Endodermal cell (in vitro differentiated cells): ENCODE measurements at regions not wholly inside any gene's neighbourhood (a gene's known extent, or its start where the extent isn't known, plus 50 kb on each side); places are given as distances from the start of the nearest gene placed in this dataset.

Experiments
- DNase-seq: peaks from one replicate; pipeline ENCODE4 v3.0.0-alpha.2; 2017
- H3K27ac ChIP-seq: 2 replicates; pipeline ENCODE4 v1.5.1; 2013; ENCODE audit warnings: mild to moderate bottlenecking, low read depth, low read length, moderate library complexity
- H3K27me3 ChIP-seq: 2 replicates; pipeline ENCODE4 v1.6.1; 2013; ENCODE audit warnings: mild to moderate bottlenecking, low read length, moderate library complexity; ENCODE audit not compliant: insufficient read depth, control insufficient read depth, poor library complexity, severe bottlenecking
- H3K36me3 ChIP-seq: 2 replicates; pipeline ENCODE4 v1.7.0; 2013; ENCODE audit warnings: mild to moderate bottlenecking, low read length, moderate library complexity; ENCODE audit not compliant: control insufficient read depth, insufficient read depth
- H3K4me1 ChIP-seq: one replicate; pipeline ENCODE4 v1.7.0; 2013; ENCODE audit warnings: low read length; ENCODE audit not compliant: control insufficient read depth, insufficient read depth
- H3K4me3 ChIP-seq: 2 replicates; pipeline ENCODE4 v1.5.1; 2013; ENCODE audit warnings: mild to moderate bottlenecking, low read length, moderate library complexity
- H3K9ac ChIP-seq: 2 replicates; pipeline ENCODE4 v1.6.1; 2013; ENCODE audit warnings: mild to moderate bottlenecking, low read length, moderate library complexity; ENCODE audit not compliant: poor library complexity, severe bottlenecking; ENCODE audit errors: extremely low read depth
- H3K9me3 ChIP-seq: 2 replicates; pipeline ENCODE4 v1.6.1; 2013; ENCODE audit warnings: mild to moderate bottlenecking, low read length, moderate library complexity; ENCODE audit not compliant: control insufficient read depth
- H3K27ac Mint-ChIP-seq: 2 replicates; pipeline ENCODE4 v1.8.0; 2020; ENCODE audit warnings: mixed read lengths
- H3K27me3 Mint-ChIP-seq: 2 replicates; pipeline ENCODE4 v1.8.0; 2021; ENCODE audit warnings: mild to moderate bottlenecking, mixed read lengths; ENCODE audit not compliant: insufficient read depth
- H3K36me3 Mint-ChIP-seq: 2 replicates; pipeline ENCODE4 v1.8.0; 2020; ENCODE audit warnings: low read depth, mixed read lengths
- H3K4me1 Mint-ChIP-seq: 2 replicates; pipeline ENCODE4 v1.8.0; 2020; ENCODE audit warnings: mixed read lengths
- H3K4me3 Mint-ChIP-seq: 2 replicates; pipeline ENCODE4 v1.8.0; 2020; ENCODE audit warnings: mild to moderate bottlenecking, moderate library complexity, mixed read lengths
- H3K9me3 Mint-ChIP-seq: 2 replicates; pipeline ENCODE4 v1.8.0; 2020; ENCODE audit warnings: mild to moderate bottlenecking, mixed read lengths
- WGBS, 2 experiments: methylation state at CpG; one replicate each; pipeline versions ENCODE4 v1.1.5 to v1.1.7; 2013; ENCODE audit warnings: missing lambda C conversion rate in 2 of 2, mixed read lengths in 1 of 2; ENCODE audit not compliant: insufficient coverage in 1 of 2, insufficient read length in 1 of 2; 5-methylcytosine and 5-hydroxymethylcytosine counted together
- TF ChIP-seq, protein P1 (sequence below): fragments of 200-600 bp; sonication (generic); conservative IDR thresholded peaks from 2 replicates; pipeline ENCODE4 v1.5.0; 2021; ENCODE audit warnings: antibody characterized with exemption, mild to moderate bottlenecking

GRCh38 chr4:53671757-53672156 is 80.5 kb upstream of the LNX1 start:
- no peak for DNase-seq
- Histone ChIP-seq H3K27ac (no peak overlapping the region), H3K27me3 (no peaks in the 10 kb centered on the region), H3K9me3 (no peaks in the 10 kb centered on the region), H3K9ac (no peak overlapping the region), H3K36me3 (no peaks in the 10 kb centered on the region), H3K4me3 (no peak overlapping the region), H3K4me1 (no peaks in the 10 kb centered on the region)
- no peak overlapping the region for H3K27ac Mint-ChIP-seq
- H3K4me1 Mint-ChIP-seq, result no peaks in the 10 kb centered on the region
- H3K36me3 Mint-ChIP-seq, result no peaks in the 10 kb centered on the region
- 92% methylated on average over 2 of the region's 2 CpGs; no CpG with 5 or more reads in 1 of the 2 experiments for WGBS, 2 experiments
- H3K9me3 Mint-ChIP-seq, result no peaks in the 10 kb centered on the region
- TF ChIP-seq, protein P1, sequence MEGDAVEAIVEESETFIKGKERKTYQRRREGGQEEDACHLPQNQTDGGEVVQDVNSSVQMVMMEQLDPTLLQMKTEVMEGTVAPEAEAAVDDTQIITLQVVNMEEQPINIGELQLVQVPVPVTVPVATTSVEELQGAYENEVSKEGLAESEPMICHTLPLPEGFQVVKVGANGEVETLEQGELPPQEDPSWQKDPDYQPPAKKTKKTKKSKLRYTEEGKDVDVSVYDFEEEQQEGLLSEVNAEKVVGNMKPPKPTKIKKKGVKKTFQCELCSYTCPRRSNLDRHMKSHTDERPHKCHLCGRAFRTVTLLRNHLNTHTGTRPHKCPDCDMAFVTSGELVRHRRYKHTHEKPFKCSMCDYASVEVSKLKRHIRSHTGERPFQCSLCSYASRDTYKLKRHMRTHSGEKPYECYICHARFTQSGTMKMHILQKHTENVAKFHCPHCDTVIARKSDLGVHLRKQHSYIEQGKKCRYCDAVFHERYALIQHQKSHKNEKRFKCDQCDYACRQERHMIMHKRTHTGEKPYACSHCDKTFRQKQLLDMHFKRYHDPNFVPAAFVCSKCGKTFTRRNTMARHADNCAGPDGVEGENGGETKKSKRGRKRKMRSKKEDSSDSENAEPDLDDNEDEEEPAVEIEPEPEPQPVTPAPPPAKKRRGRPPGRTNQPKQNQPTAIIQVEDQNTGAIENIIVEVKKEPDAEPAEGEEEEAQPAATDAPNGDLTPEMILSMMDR, result no peak
- H3K27me3 Mint-ChIP-seq, result peaks cover 11% of the 10 kb centered on the region
- no peak overlapping the region for H3K4me3 Mint-ChIP-seq

DNA sequence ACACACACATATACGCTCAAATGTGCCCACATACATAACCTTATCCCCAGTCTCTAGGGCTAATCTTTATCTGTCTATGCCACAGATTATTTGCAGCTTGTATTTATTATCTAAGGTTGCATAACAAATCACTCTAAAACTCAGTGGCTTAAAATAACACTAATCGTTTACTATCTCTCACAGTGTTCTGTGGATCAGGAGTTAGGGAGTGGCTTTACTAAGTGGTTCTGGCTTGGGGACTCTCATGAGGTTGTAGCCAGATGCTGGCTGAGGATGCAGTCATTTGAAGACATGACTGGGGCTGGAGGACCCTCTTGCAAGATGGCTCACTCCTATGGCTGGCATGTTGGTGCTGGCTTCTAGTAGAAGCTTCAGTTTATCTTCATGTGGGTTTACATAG is 68.5 kb upstream of the LNX1 start:
- no peak for DNase-seq
- H3K4me3 ChIP-seq, result no peak overlapping the region
- H3K27me3 ChIP-seq, result peaks cover 9% of the 10 kb centered on the region
- Mint-ChIP-seq H3K27ac (no peak overlapping the region), H3K4me3 (no peak overlapping the region), H3K36me3 (no peaks in the 10 kb centered on the region), H3K4me1 (no peaks in the 10 kb centered on the region), H3K9me3 (peaks cover 3% of the 10 kb centered on the region), H3K27me3 (peaks cover 26% of the 10 kb centered on the region)
- H3K4me1 ChIP-seq, result no peaks in the 10 kb centered on the region
- H3K9ac ChIP-seq, result no peak overlapping the region
- no peaks in the 10 kb centered on the region for H3K9me3 ChIP-seq
- no peak overlapping the region for H3K27ac ChIP-seq
- no peaks in the 10 kb centered on the region for H3K36me3 ChIP-seq
- WGBS, 2 experiments, result 89% methylated on average over 2 of the region's 2 CpGs; no CpG with 5 or more reads in 1 of the 2 experiments
- TF ChIP-seq, protein P1, result no peak

- TF ChIP-seq, protein P1, result no peak
- Histone ChIP-seq H3K9me3 (no peaks in the 10 kb centered on the region), H3K36me3 (no peaks in the 10 kb centered on the region), H3K4me3 (no peak overlapping the region), H3K4me1 (no peaks in the 10 kb centered on the region), H3K27me3 (peaks cover 11% of the 10 kb centered on the region), H3K9ac (no peak overlapping the region), H3K27ac (no peak overlapping the region)
- no peak for DNase-seq
- Mint-ChIP-seq H3K4me1 (no peaks in the 10 kb centered on the region), H3K4me3 (no peak overlapping the region), H3K27ac (no peak overlapping the region), H3K36me3 (no peaks in the 10 kb centered on the region), H3K9me3 (no peaks in the 10 kb centered on the region), H3K27me3 (peaks cover 26% of the 10 kb centered on the region)
- WGBS, 2 experiments, result 91 to 94% methylated on average over 5 of the region's 5 CpGs
Observed at GRCh38 chr4:53659112-53659511, 67.8 kb upstream of the LNX1 start.
